HEK293 (cell line): ENCODE measurements at regions not wholly inside any gene's neighbourhood (a gene's known extent, or its start where the extent isn't known, plus 50 kb on each side); places are given as distances from the start of the nearest gene placed in this dataset.

Source experiments
- CTCF ChIA-PET: fragments of 350-600 bp; formaldehyde crosslinking; extraction: SDS; loops from one replicate; lab custom pipeline; 2021; ENCODE audit warnings: antibody characterized with exemption; lab: Yijun Ruan, JAX
- POLR2A ChIA-PET: fragments of 300-600 bp; formaldehyde crosslinking; extraction: SDS; loops from one replicate; lab custom pipeline; 2020; ENCODE audit warnings: antibody characterized with exemption, inconsistent platforms; lab: Yijun Ruan, JAX
- H3K27ac ChIP-seq: fragments of 200-500 bp; sonication (Bioruptor generic); 2 replicates; pipeline ENCODE4 v1.5.1; 2014; ENCODE audit warnings: low read depth, low read length, control low read depth, inconsistent platforms; ENCODE audit errors: extremely low read depth
- H3K36me3 ChIP-seq, 2 experiments: fragments of 200-500 bp in 1 of 2; sonication (Bioruptor generic) in 1 of 2; 1 replicate in 1 of 2; 2 replicates in 1 of 2; pipeline ENCODE4 v1.5.1; 2014 to 2017; ENCODE audit warnings: inconsistent platforms in 2 of 2, low read length in 2 of 2; ENCODE audit not compliant: control insufficient read depth in 2 of 2, insufficient read depth in 1 of 2
- H3K4me1 ChIP-seq: fragments of 200-500 bp; sonication (Bioruptor generic); 2 replicates; pipeline ENCODE4 v1.5.1; 2014; ENCODE audit warnings: mild to moderate bottlenecking, low read length, inconsistent platforms; ENCODE audit not compliant: control insufficient read depth, insufficient read depth
- H3K4me3 ChIP-seq: 2 replicates; pipeline ENCODE4 v1.5.1; 2011; ENCODE audit warnings: low read depth, mild to moderate bottlenecking, control low read depth, low read length, moderate library complexity
- H3K9me3 ChIP-seq: fragments of 200-500 bp; sonication (Bioruptor generic); 2 replicates; pipeline ENCODE4 v1.5.1; 2014; ENCODE audit warnings: low read depth, low read length, inconsistent platforms; ENCODE audit not compliant: control insufficient read depth, insufficient read depth
- HOXA7 ChIP-seq: sonication (generic); formaldehyde crosslinking; IDR thresholded peaks from 2 replicates; pipeline ENCODE4 v1.8.1; 2022; ENCODE audit warnings: missing genetic modification reagents, borderline replicate concordance
- REPIN1 ChIP-seq: fragments of 450-650 bp; formaldehyde crosslinking; IDR thresholded peaks from 2 replicates; pipeline ENCODE4 v1.5.1; 2017; ENCODE audit warnings: missing biosample characterization, missing genetic modification characterization, low read depth
- SETDB1 ChIP-seq: IDR thresholded peaks from one replicate; pipeline ENCODE4 v1.6.1; 2017; ENCODE audit warnings: mild to moderate bottlenecking, low read length, moderate library complexity, mixed read lengths; ENCODE audit not compliant: insufficient read length
- ZNF146 ChIP-seq: fragments of 450-650 bp; formaldehyde crosslinking; IDR thresholded peaks from 2 replicates; pipeline ENCODE4 v1.5.1; 2016; ENCODE audit warnings: missing biosample characterization, missing genetic modification characterization
- ZNF214 ChIP-seq: fragments of 450-650 bp; formaldehyde crosslinking; IDR thresholded peaks from 2 replicates; pipeline ENCODE4 v1.5.1; 2017; ENCODE audit warnings: missing biosample characterization, mild to moderate bottlenecking, missing genetic modification characterization, borderline replicate concordance
- ZNF24 ChIP-seq: fragments of 450-650 bp; formaldehyde crosslinking; IDR thresholded peaks from 2 replicates; pipeline ENCODE4 v1.5.1; 2016; ENCODE audit warnings: missing biosample characterization, missing genetic modification characterization
- ZNF280C ChIP-seq: fragments of 450-650 bp; formaldehyde crosslinking; IDR thresholded peaks from 2 replicates; pipeline ENCODE4 v1.5.1; 2016; ENCODE audit warnings: missing biosample characterization, missing genetic modification characterization
- ZNF350 ChIP-seq: fragments of 450-650 bp; formaldehyde crosslinking; IDR thresholded peaks from 2 replicates; pipeline ENCODE4 v1.5.0; 2017; ENCODE audit warnings: missing biosample characterization, mild to moderate bottlenecking, missing genetic modification characterization
- ZNF404 ChIP-seq: fragments of 450-650 bp; formaldehyde crosslinking; IDR thresholded peaks from 2 replicates; pipeline ENCODE4 v1.5.1; 2017; ENCODE audit warnings: missing biosample characterization, missing genetic modification characterization
- ZNF518A ChIP-seq: fragments of 450-650 bp; formaldehyde crosslinking; conservative IDR thresholded peaks from 2 replicates; pipeline ENCODE4 v1.5.1; 2016; ENCODE audit warnings: low read depth, missing biosample characterization, missing genetic modification characterization
- ZNF664 ChIP-seq: fragments of 450-650 bp; formaldehyde crosslinking; IDR thresholded peaks from 2 replicates; pipeline ENCODE4 v1.5.1; 2016; ENCODE audit warnings: missing biosample characterization, missing genetic modification characterization
- ZNF830 ChIP-seq: fragments of 450-650 bp; IDR thresholded peaks from 2 replicates; pipeline ENCODE4 v1.5.0; 2018; ENCODE audit warnings: missing biosample characterization, missing genetic modification characterization, low read depth, mild to moderate bottlenecking, moderate library complexity
- TF ChIP-seq, protein P1 (sequence below): fragments of 450-650 bp; IDR thresholded peaks from 2 replicates; pipeline ENCODE4 v1.5.1; 2018; ENCODE audit warnings: missing biosample characterization, missing genetic modification characterization
- TF ChIP-seq, protein P2 (sequence below): fragments of 450-650 bp; formaldehyde crosslinking; IDR thresholded peaks from 2 replicates; pipeline ENCODE4 v1.5.1; 2016; ENCODE audit warnings: missing biosample characterization, missing genetic modification characterization
- TF ChIP-seq, protein P3 (sequence below): fragments of 450-650 bp; formaldehyde crosslinking; IDR thresholded peaks from 2 replicates; pipeline ENCODE4 v1.5.1; 2016; ENCODE audit warnings: missing biosample characterization, missing genetic modification characterization

GRCh38 chr2:167451496-167452289 lies 563.4 kb downstream of the XIRP2 start (continued):
- TF ChIP-seq ZNF280C: no peak
- TF ChIP-seq HOXA7 (CRISPR knock-in tag): no peak
- TF ChIP-seq SETDB1: no peak
- TF ChIP-seq, protein P1, sequence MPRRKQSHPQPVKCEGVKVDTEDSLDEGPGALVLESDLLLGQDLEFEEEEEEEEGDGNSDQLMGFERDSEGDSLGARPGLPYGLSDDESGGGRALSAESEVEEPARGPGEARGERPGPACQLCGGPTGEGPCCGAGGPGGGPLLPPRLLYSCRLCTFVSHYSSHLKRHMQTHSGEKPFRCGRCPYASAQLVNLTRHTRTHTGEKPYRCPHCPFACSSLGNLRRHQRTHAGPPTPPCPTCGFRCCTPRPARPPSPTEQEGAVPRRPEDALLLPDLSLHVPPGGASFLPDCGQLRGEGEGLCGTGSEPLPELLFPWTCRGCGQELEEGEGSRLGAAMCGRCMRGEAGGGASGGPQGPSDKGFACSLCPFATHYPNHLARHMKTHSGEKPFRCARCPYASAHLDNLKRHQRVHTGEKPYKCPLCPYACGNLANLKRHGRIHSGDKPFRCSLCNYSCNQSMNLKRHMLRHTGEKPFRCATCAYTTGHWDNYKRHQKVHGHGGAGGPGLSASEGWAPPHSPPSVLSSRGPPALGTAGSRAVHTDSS (tag by site-specific recombination): no peak
- TF ChIP-seq, protein P2, sequence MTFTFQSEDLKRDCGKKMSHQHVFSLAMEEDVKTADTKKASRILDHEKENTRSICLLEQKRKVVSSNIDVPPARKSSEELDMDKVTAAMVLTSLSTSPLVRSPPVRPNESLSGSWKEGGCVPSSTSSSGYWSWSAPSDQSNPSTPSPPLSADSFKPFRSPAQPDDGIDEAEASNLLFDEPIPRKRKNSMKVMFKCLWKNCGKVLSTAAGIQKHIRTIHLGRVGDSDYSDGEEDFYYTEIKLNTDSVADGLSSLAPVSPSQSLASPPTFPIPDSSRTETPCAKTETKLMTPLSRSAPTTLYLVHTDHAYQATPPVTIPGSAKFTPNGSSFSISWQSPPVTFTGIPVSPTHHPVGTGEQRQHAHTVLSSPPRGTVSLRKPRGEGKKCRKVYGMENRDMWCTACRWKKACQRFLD (tag by site-specific recombination): no peak
- TF ChIP-seq ZNF830 (tag by site-specific recombination): no peak

GRCh38 chr2:167450364-167450763 lies 562.1 kb downstream of the XIRP2 start:
- CTCF ChIA-PET: interaction anchor here (0.7 kb wide), 1 partner anchor 831 kb away, joined by 3 read pairs; no protein-coding TSS in a partner anchor

More at GRCh38 chr2:167450364-167450763, 562.1 kb downstream of the XIRP2 start:
- no peak overlapping the region for H3K27ac ChIP-seq
- H3K9me3 ChIP-seq: no peaks in the 10 kb centered on the region; the same call in 1 of the 2 replicates
- H3K4me1 ChIP-seq: no peaks in the 10 kb centered on the region
- POLR2A ChIA-PET: no interaction called here
- H3K4me3 ChIP-seq: no peak overlapping the region
- TF ChIP-seq ZNF404 (tag by site-specific recombination): no peak
- no peak for TF ChIP-seq ZNF146 (tag by site-specific recombination)
- TF ChIP-seq, protein P3, sequence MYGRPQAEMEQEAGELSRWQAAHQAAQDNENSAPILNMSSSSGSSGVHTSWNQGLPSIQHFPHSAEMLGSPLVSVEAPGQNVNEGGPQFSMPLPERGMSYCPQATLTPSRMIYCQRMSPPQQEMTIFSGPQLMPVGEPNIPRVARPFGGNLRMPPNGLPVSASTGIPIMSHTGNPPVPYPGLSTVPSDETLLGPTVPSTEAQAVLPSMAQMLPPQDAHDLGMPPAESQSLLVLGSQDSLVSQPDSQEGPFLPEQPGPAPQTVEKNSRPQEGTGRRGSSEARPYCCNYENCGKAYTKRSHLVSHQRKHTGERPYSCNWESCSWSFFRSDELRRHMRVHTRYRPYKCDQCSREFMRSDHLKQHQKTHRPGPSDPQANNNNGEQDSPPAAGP (tag by site-specific recombination): no peak
- no peak for TF ChIP-seq ZNF24 (tag by site-specific recombination)
- TF ChIP-seq ZNF518A: no peak
- no peak for TF ChIP-seq ZNF214 (tag by site-specific recombination)
- no peak for TF ChIP-seq REPIN1 (tag by site-specific recombination)
- TF ChIP-seq ZNF350 (tag by site-specific recombination): no peak
- TF ChIP-seq ZNF664 (tag by site-specific recombination): no peak
- no peaks in the 10 kb centered on the region for H3K36me3 ChIP-seq
